HEK293 (cell line): ENCODE measurements at regions not wholly inside any gene's neighbourhood (a gene's known extent, or its start where the extent isn't known, plus 50 kb on each side); places are given as distances from the start of the nearest gene placed in this dataset.

Experiments
- CTCF ChIA-PET: fragments of 350-600 bp; formaldehyde crosslinking; extraction: SDS; loops from one replicate; lab custom pipeline; 2021; ENCODE audit warnings: antibody characterized with exemption; lab: Yijun Ruan, JAX
- POLR2A ChIA-PET: fragments of 300-600 bp; formaldehyde crosslinking; extraction: SDS; loops from one replicate; lab custom pipeline; 2020; ENCODE audit warnings: antibody characterized with exemption, inconsistent platforms; lab: Yijun Ruan, JAX
- H3K27ac ChIP-seq: fragments of 200-500 bp; sonication (Bioruptor generic); 2 replicates; pipeline ENCODE4 v1.5.1; 2014; ENCODE audit warnings: low read depth, low read length, control low read depth, inconsistent platforms; ENCODE audit errors: extremely low read depth
- H3K36me3 ChIP-seq, 2 experiments: fragments of 200-500 bp in 1 of 2; sonication (Bioruptor generic) in 1 of 2; 1 replicate in 1 of 2; 2 replicates in 1 of 2; pipeline ENCODE4 v1.5.1; 2014 to 2017; ENCODE audit warnings: inconsistent platforms in 2 of 2, low read length in 2 of 2; ENCODE audit not compliant: control insufficient read depth in 2 of 2, insufficient read depth in 1 of 2
- H3K4me1 ChIP-seq: fragments of 200-500 bp; sonication (Bioruptor generic); 2 replicates; pipeline ENCODE4 v1.5.1; 2014; ENCODE audit warnings: mild to moderate bottlenecking, low read length, inconsistent platforms; ENCODE audit not compliant: control insufficient read depth, insufficient read depth
- H3K4me3 ChIP-seq: 2 replicates; pipeline ENCODE4 v1.5.1; 2011; ENCODE audit warnings: low read depth, mild to moderate bottlenecking, control low read depth, low read length, moderate library complexity
- H3K9me3 ChIP-seq: fragments of 200-500 bp; sonication (Bioruptor generic); 2 replicates; pipeline ENCODE4 v1.5.1; 2014; ENCODE audit warnings: low read depth, low read length, inconsistent platforms; ENCODE audit not compliant: control insufficient read depth, insufficient read depth
- KLF1 ChIP-seq: fragments of 450-650 bp; formaldehyde crosslinking; IDR thresholded peaks from 2 replicates; pipeline ENCODE4 v1.5.1; 2016; ENCODE audit warnings: missing biosample characterization, missing genetic modification characterization
- MYNN ChIP-seq: fragments of 450-650 bp; formaldehyde crosslinking; IDR thresholded peaks from 2 replicates; pipeline ENCODE4 v1.5.1; 2016; ENCODE audit warnings: missing biosample characterization, missing genetic modification characterization, borderline replicate concordance
- PRDM1 ChIP-seq: fragments of 450-650 bp; formaldehyde crosslinking; IDR thresholded peaks from 2 replicates; pipeline ENCODE4; 2016; ENCODE audit warnings: missing biosample characterization, missing genetic modification characterization
- SCRT1 ChIP-seq: fragments of 450-650 bp; formaldehyde crosslinking; IDR thresholded peaks from 2 replicates; pipeline ENCODE4 v1.5.1; 2016; ENCODE audit warnings: missing biosample characterization, missing genetic modification characterization, borderline replicate concordance
- ZBTB1 ChIP-seq: fragments of 450-650 bp; formaldehyde crosslinking; IDR thresholded peaks from 2 replicates; pipeline ENCODE4 v1.5.1; 2016; ENCODE audit warnings: missing biosample characterization, missing genetic modification characterization
- ZNF175 ChIP-seq: fragments of 450-650 bp; formaldehyde crosslinking; IDR thresholded peaks from 2 replicates; pipeline ENCODE4 v1.5.1; 2016; ENCODE audit warnings: missing biosample characterization, missing genetic modification characterization
- ZNF24 ChIP-seq: fragments of 450-650 bp; formaldehyde crosslinking; IDR thresholded peaks from 2 replicates; pipeline ENCODE4 v1.5.1; 2016; ENCODE audit warnings: missing biosample characterization, missing genetic modification characterization
- ZNF423 ChIP-seq: fragments of 450-650 bp; formaldehyde crosslinking; IDR thresholded peaks from 2 replicates; pipeline ENCODE4 v1.5.1; 2016; ENCODE audit warnings: missing biosample characterization, missing genetic modification characterization
- ZNF529 ChIP-seq: fragments of 450-650 bp; formaldehyde crosslinking; IDR thresholded peaks from 2 replicates; pipeline ENCODE4 v1.5.1; 2017; ENCODE audit warnings: missing genetic modification characterization, missing biosample characterization; ENCODE audit not compliant: insufficient replicate concordance
- ZNF560 ChIP-seq: fragments of 450-650 bp; formaldehyde crosslinking; IDR thresholded peaks from 2 replicates; pipeline ENCODE4 v1.5.1; 2017; ENCODE audit warnings: missing biosample characterization, missing genetic modification characterization, borderline replicate concordance
- ZNF629 ChIP-seq: fragments of 450-650 bp; formaldehyde crosslinking; IDR thresholded peaks from 2 replicates; pipeline ENCODE4 v1.5.1; 2017; ENCODE audit warnings: missing biosample characterization, missing genetic modification characterization
- ZNF677 ChIP-seq: fragments of 450-650 bp; IDR thresholded peaks from 2 replicates; pipeline ENCODE4 v1.5.0; 2018; ENCODE audit warnings: missing biosample characterization, mild to moderate bottlenecking, missing genetic modification characterization, moderate library complexity
- ZNF768 ChIP-seq: fragments of 450-650 bp; formaldehyde crosslinking; IDR thresholded peaks from 2 replicates; pipeline ENCODE4 v1.5.1; 2018; ENCODE audit warnings: missing biosample characterization, mild to moderate bottlenecking, missing genetic modification characterization
- TF ChIP-seq, protein P1 (sequence below): IDR thresholded peaks from 2 replicates; pipeline ENCODE4 v1.6.1; 2011; ENCODE audit warnings: mild to moderate bottlenecking, low read depth, low read length, borderline replicate concordance
- TF ChIP-seq, protein P2 (sequence below): fragments of 450-650 bp; formaldehyde crosslinking; IDR thresholded peaks from 2 replicates; pipeline ENCODE4 v1.5.1; 2016; ENCODE audit warnings: missing biosample characterization, missing genetic modification characterization
- TF ChIP-seq, protein P3 (sequence below): fragments of 450-650 bp; formaldehyde crosslinking; IDR thresholded peaks from 2 replicates; pipeline ENCODE4 v1.5.0; 2017; ENCODE audit warnings: missing biosample characterization, missing genetic modification characterization, borderline replicate concordance
- TF ChIP-seq, protein P4 (sequence below): fragments of 450-650 bp; formaldehyde crosslinking; IDR thresholded peaks from 2 replicates; pipeline ENCODE4 v1.5.1; 2016; ENCODE audit warnings: missing biosample characterization, missing genetic modification characterization

DNA sequence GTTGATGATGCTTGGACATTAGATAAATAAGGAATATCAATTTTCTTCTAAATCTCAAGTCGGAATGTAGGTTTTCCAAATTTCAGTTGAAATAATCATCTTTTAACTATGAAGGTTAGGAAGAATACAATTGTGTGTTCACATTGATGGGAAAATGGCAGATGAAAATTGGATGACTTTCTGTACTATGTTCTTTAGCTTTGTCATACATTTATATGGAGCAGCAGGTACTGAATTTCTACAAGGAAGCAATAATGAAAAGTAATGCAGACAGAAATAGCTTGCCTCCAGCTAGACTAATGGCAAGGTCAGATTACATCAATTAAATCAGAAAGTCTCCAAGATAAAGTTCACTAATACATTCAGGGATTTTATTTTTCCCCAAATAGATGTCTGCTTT is 1423.7 kb upstream of the PCDH20 start:
- no peaks in the 10 kb centered on the region for H3K9me3 ChIP-seq
- CTCF ChIA-PET: no interaction called here
- no peak overlapping the region for H3K4me3 ChIP-seq
- no peaks in the 10 kb centered on the region for H3K4me1 ChIP-seq
- H3K36me3 ChIP-seq: no peaks in the 10 kb centered on the region
- POLR2A ChIA-PET: no interaction called here
- TF ChIP-seq ZNF560 (tag by site-specific recombination) (no peak), ZNF423 (no peak), ZNF768 (tag by site-specific recombination) (no peak)
- no peak overlapping the region for H3K27ac ChIP-seq

DNA sequence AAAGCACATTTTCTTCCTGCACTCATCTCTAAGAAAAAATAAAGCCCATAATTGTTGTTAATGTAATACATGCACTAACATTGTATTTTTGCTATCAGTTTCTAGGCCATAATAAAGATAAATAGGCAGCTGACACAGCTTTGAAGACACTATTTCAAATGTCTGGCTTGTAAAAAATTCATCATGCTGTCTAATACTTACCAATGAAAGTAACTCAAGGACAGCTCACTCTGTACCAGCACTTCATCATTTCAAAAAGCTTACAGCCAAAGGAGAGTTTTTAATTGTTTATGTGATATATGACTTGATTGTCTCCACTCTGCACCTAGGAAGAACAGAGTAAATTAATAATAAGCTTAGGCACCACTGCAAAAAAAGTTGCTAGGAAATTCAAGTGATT is 1423.3 kb upstream of the PCDH20 start:
- H3K4me1 ChIP-seq: no peaks in the 10 kb centered on the region
- ChIA-PET CTCF (no interaction called here), POLR2A (no interaction called here)
- H3K36me3 ChIP-seq: no peaks in the 10 kb centered on the region
- no peaks in the 10 kb centered on the region for H3K9me3 ChIP-seq
- no peak overlapping the region for H3K4me3 ChIP-seq
- TF ChIP-seq, protein P1, sequence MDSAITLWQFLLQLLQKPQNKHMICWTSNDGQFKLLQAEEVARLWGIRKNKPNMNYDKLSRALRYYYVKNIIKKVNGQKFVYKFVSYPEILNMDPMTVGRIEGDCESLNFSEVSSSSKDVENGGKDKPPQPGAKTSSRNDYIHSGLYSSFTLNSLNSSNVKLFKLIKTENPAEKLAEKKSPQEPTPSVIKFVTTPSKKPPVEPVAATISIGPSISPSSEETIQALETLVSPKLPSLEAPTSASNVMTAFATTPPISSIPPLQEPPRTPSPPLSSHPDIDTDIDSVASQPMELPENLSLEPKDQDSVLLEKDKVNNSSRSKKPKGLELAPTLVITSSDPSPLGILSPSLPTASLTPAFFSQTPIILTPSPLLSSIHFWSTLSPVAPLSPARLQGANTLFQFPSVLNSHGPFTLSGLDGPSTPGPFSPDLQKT: peak; percentile 55; the same call in 1 of the 2 replicates
- TF ChIP-seq, protein P2, sequence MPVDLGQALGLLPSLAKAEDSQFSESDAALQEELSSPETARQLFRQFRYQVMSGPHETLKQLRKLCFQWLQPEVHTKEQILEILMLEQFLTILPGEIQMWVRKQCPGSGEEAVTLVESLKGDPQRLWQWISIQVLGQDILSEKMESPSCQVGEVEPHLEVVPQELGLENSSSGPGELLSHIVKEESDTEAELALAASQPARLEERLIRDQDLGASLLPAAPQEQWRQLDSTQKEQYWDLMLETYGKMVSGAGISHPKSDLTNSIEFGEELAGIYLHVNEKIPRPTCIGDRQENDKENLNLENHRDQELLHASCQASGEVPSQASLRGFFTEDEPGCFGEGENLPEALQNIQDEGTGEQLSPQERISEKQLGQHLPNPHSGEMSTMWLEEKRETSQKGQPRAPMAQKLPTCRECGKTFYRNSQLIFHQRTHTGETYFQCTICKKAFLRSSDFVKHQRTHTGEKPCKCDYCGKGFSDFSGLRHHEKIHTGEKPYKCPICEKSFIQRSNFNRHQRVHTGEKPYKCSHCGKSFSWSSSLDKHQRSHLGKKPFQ (tag by site-specific recombination): no peak
- H3K27ac ChIP-seq: no peak overlapping the region

DNA sequence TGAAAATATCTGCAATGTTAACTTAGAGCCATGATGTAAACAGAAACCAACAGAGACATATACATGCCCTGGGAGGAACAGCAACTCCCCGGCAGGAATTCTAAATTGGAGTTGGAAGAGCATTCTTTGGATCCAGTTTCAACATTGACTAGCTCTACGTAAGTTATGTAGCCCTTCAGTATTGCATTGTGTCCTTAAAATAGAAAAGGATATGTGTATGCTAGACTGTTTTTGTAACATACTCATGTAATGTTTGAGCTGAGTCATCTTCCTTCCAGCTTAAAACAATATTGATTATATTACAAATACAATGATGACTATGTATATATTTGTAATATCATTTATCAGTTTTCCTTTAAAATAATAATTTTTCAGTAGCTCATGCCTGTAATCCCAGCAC is 1422.2 kb upstream of the PCDH20 start:
- CTCF ChIA-PET: interaction anchor here (0.6 kb wide), 2 partner anchors 186 to 628 kb away, joined by 3 to 5 read pairs; no protein-coding TSS in a partner anchor
- H3K9me3 ChIP-seq: no peaks in the 10 kb centered on the region

More for the DNA sequence above, 1422.2 kb upstream of the PCDH20 start:
- Histone ChIP-seq H3K4me3 (no peak overlapping the region), H3K36me3 (no peaks in the 10 kb centered on the region), H3K27ac (no peak overlapping the region), H3K4me1 (no peaks in the 10 kb centered on the region)
- POLR2A ChIA-PET: no interaction called here
- no peak for TF ChIP-seq ZNF529 (tag by site-specific recombination)
- no peak for TF ChIP-seq ZNF560 (tag by site-specific recombination)
- TF ChIP-seq ZNF24 (tag by site-specific recombination): no peak
- no peak for TF ChIP-seq KLF1 (tag by site-specific recombination)
- TF ChIP-seq, protein P3, sequence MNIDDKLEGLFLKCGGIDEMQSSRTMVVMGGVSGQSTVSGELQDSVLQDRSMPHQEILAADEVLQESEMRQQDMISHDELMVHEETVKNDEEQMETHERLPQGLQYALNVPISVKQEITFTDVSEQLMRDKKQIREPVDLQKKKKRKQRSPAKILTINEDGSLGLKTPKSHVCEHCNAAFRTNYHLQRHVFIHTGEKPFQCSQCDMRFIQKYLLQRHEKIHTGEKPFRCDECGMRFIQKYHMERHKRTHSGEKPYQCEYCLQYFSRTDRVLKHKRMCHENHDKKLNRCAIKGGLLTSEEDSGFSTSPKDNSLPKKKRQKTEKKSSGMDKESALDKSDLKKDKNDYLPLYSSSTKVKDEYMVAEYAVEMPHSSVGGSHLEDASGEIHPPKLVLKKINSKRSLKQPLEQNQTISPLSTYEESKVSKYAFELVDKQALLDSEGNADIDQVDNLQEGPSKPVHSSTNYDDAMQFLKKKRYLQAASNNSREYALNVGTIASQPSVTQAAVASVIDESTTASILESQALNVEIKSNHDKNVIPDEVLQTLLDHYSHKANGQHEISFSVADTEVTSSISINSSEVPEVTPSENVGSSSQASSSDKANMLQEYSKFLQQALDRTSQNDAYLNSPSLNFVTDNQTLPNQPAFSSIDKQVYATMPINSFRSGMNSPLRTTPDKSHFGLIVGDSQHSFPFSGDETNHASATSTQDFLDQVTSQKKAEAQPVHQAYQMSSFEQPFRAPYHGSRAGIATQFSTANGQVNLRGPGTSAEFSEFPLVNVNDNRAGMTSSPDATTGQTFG (tag by site-specific recombination): no peak
- no peak for TF ChIP-seq PRDM1 (tag by site-specific recombination)
- TF ChIP-seq, protein P4, sequence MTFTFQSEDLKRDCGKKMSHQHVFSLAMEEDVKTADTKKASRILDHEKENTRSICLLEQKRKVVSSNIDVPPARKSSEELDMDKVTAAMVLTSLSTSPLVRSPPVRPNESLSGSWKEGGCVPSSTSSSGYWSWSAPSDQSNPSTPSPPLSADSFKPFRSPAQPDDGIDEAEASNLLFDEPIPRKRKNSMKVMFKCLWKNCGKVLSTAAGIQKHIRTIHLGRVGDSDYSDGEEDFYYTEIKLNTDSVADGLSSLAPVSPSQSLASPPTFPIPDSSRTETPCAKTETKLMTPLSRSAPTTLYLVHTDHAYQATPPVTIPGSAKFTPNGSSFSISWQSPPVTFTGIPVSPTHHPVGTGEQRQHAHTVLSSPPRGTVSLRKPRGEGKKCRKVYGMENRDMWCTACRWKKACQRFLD (tag by site-specific recombination): no peak
- TF ChIP-seq ZNF629 (tag by site-specific recombination): no peak
- TF ChIP-seq ZNF677: no peak
- TF ChIP-seq MYNN (tag by site-specific recombination): no peak
- no peak for TF ChIP-seq ZBTB1 (tag by site-specific recombination)
- no peak for TF ChIP-seq ZNF175 (tag by site-specific recombination)
- TF ChIP-seq SCRT1: no peak
